CD14-positive monocyte (primary cell): ENCODE measurements at regions not wholly inside any gene's neighbourhood (a gene's known extent, or its start where the extent isn't known, plus 50 kb on each side); places are given as distances from the start of the nearest gene placed in this dataset.

ENCODE experiments used
- DNase-seq, 3 donors: peaks; one replicate each; pipeline ENCODE4 v3.0.0-alpha.2; 2011 to 2022
- H2AFZ ChIP-seq: 2 replicates; pipeline ENCODE4 v1.6.0; 2012; ENCODE audit warnings: mild to moderate bottlenecking, low read depth, low read length, inconsistent platforms; ENCODE audit not compliant: insufficient read depth, poor library complexity, severe bottlenecking
- H3K27ac ChIP-seq, 2 donors: 1 replicate in 1 of 2; 2 replicates in 1 of 2; pipeline ENCODE4 v1.5.1; 2012 to 2013; ENCODE audit warnings: low read length in 2 of 2, control low read depth in 1 of 2, inconsistent platforms in 1 of 2, low read depth in 1 of 2, mild to moderate bottlenecking in 1 of 2
- H3K27me3 ChIP-seq, 2 donors: one replicate each; pipeline versions ENCODE4 v1.6.0 to v1.6.1; 2011 to 2013; ENCODE audit warnings: low read length in 2 of 2; ENCODE audit not compliant: control insufficient read depth in 2 of 2, insufficient read depth in 2 of 2
- H3K36me3 ChIP-seq, 2 donors: replicated peaks in 1 of 2; 1 replicate in 1 of 2; 2 replicates in 1 of 2; pipeline versions ENCODE4 v1.5.1 to v1.6.1; 2012 to 2013; ENCODE audit warnings: low read length in 2 of 2, control low read depth in 1 of 2, inconsistent platforms in 1 of 2, mild to moderate bottlenecking in 1 of 2; ENCODE audit not compliant: insufficient read depth in 2 of 2, control insufficient read depth in 1 of 2
- H3K4me1 ChIP-seq, 2 donors: 1 replicate in 1 of 2; 2 replicates in 1 of 2; pipeline versions ENCODE4 v1.5.1 to v1.6.1; 2012 to 2013; ENCODE audit warnings: low read length in 2 of 2, control low read depth in 1 of 2, inconsistent platforms in 1 of 2, mild to moderate bottlenecking in 1 of 2, moderate library complexity in 1 of 2; ENCODE audit not compliant: insufficient read depth in 2 of 2, control insufficient read depth in 1 of 2
- H3K4me2 ChIP-seq: replicated peaks from 2 replicates; pipeline ENCODE3; 2012; ENCODE audit warnings: low read length, moderate library complexity, mild to moderate bottlenecking; ENCODE audit not compliant: poor library complexity, severe bottlenecking; ENCODE audit errors: extremely low read depth
- H3K4me3 ChIP-seq, 3 experiments: fragments of 200-600 bp in 1 of 3; sonication (generic) in 1 of 3; replicated peaks in 1 of 3; 1 replicate in 2 of 3; 2 replicates in 1 of 3; pipeline ENCODE4 v1.5.1; 2011 to 2013; ENCODE audit warnings: low read length in 3 of 3, mild to moderate bottlenecking in 3 of 3, control low read depth in 2 of 3, low read depth in 2 of 3, inconsistent platforms in 1 of 3, moderate library complexity in 1 of 3
- H3K79me2 ChIP-seq: 2 replicates; pipeline ENCODE4 v1.6.0; 2012; ENCODE audit warnings: mild to moderate bottlenecking, control low read depth, inconsistent platforms, low read length, moderate library complexity; ENCODE audit not compliant: insufficient read depth
- H3K9ac ChIP-seq: 2 replicates; pipeline ENCODE4 v1.6.0; 2017; ENCODE audit warnings: low read length, mild to moderate bottlenecking; ENCODE audit not compliant: insufficient read depth, poor library complexity, severe bottlenecking
- H3K9me3 ChIP-seq, 2 donors: replicated peaks in 1 of 2; 1 replicate in 1 of 2; 2 replicates in 1 of 2; pipeline versions ENCODE4 v1.5.1 to v1.6.1; 2012 to 2013; ENCODE audit warnings: low read length in 2 of 2, control low read depth in 1 of 2; ENCODE audit not compliant: control insufficient read depth in 1 of 2, insufficient read depth in 1 of 2
- H4K20me1 ChIP-seq: 2 replicates; pipeline ENCODE4 v1.6.0; 2012; ENCODE audit warnings: mild to moderate bottlenecking, low read length, control low read depth, moderate library complexity; ENCODE audit not compliant: insufficient read depth
- H3K27ac Mint-ChIP-seq, 7 donors: one replicate each; pipeline ENCODE4 v1.8.0; 2020; ENCODE audit warnings: mild to moderate bottlenecking in 7 of 7, mixed read lengths in 7 of 7, moderate library complexity in 6 of 7, inconsistent platforms in 2 of 7
- H3K27me3 Mint-ChIP-seq, 3 donors: one replicate each; pipeline ENCODE4 v1.8.0; 2021 to 2022; ENCODE audit warnings: low read depth in 3 of 3, mild to moderate bottlenecking in 3 of 3, mixed read lengths in 3 of 3, moderate library complexity in 3 of 3, inconsistent platforms in 1 of 3
- H3K36me3 Mint-ChIP-seq, 2 donors: one replicate each; pipeline ENCODE4 v1.8.0; 2020; ENCODE audit warnings: mixed read lengths in 2 of 2, inconsistent platforms in 1 of 2, mild to moderate bottlenecking in 1 of 2
- H3K4me1 Mint-ChIP-seq: one replicate; pipeline ENCODE4 v1.8.0; 2020; ENCODE audit warnings: mild to moderate bottlenecking, mixed read lengths
- H3K4me3 Mint-ChIP-seq, 2 donors: one replicate each; pipeline ENCODE4 v1.8.0; 2020; ENCODE audit warnings: mild to moderate bottlenecking in 2 of 2, mixed read lengths in 2 of 2, moderate library complexity in 1 of 2
- H3K9me3 Mint-ChIP-seq, 7 donors: one replicate each; pipeline ENCODE4 v1.8.0; 2020 to 2022; ENCODE audit warnings: mixed read lengths in 7 of 7, mild to moderate bottlenecking in 6 of 7, moderate library complexity in 6 of 7, inconsistent platforms in 2 of 7
- WGBS: methylation state at CpG from one replicate; pipeline ENCODE4 v1.1.5; 2013; ENCODE audit warnings: missing lambda C conversion rate; ENCODE audit not compliant: insufficient coverage; 5-methylcytosine and 5-hydroxymethylcytosine counted together
- intact Hi-C, 2 donors: fragments of 100-400 bp; cut with micrococcal nuclease; formaldehyde crosslinking; loops; one replicate each; pipeline versions ENCODE4 v1.15.0 to v1.15.1; 2023
- TF ChIP-seq, protein P1 (sequence below): fragments of 200-600 bp; IDR thresholded peaks from one replicate; pipeline ENCODE4 v1.8.0; 2022; ENCODE audit warnings: antibody characterized with exemption, mild to moderate bottlenecking

DNA sequence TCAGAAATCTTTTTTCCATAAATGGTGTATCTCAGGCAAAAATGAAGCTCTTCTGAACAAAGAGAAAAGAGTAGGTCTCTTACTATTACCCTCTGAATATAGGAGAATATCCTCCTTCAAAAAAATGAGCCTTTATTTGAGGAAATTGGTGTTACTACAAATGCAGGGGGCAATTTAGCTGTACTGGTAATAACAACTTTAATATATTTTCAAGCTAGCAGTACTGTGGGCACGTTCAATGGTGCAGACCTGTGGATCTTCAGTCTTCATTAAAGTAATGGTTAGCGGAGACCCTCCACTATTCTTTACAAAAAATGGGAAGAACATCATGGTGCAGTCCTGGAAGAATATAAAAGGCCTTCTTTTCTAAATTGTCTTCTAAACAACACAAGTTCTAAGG is 661.3 kb downstream of the TMEM182 start:
- Mint-ChIP-seq H3K4me1 (no peaks in the 10 kb centered on the region), H3K27me3 (no peaks in the 10 kb centered on the region), H3K4me3 (no peak overlapping the region), H3K36me3 (no peaks in the 10 kb centered on the region), H3K9me3 (peaks cover 0 to 8% (median 0%) of the 10 kb centered on the region in 7 donors), H3K27ac (no peak overlapping the region)
- Histone ChIP-seq H3K4me1 (no peaks in the 10 kb centered on the region), H3K4me3 (no peak overlapping the region), H2AFZ (no peak overlapping the region), H3K9ac (no peak overlapping the region), H3K4me2 (no peak overlapping the region), H3K79me2 (no peaks in the 10 kb centered on the region), H3K27ac (no peak overlapping the region), H3K9me3 (peaks cover 0 to 5% of the 10 kb centered on the region in 2 donors), H3K27me3 (no peaks in the 10 kb centered on the region), H4K20me1 (no peaks in the 10 kb centered on the region), H3K36me3 (no peaks in the 10 kb centered on the region)
- TF ChIP-seq, protein P1, sequence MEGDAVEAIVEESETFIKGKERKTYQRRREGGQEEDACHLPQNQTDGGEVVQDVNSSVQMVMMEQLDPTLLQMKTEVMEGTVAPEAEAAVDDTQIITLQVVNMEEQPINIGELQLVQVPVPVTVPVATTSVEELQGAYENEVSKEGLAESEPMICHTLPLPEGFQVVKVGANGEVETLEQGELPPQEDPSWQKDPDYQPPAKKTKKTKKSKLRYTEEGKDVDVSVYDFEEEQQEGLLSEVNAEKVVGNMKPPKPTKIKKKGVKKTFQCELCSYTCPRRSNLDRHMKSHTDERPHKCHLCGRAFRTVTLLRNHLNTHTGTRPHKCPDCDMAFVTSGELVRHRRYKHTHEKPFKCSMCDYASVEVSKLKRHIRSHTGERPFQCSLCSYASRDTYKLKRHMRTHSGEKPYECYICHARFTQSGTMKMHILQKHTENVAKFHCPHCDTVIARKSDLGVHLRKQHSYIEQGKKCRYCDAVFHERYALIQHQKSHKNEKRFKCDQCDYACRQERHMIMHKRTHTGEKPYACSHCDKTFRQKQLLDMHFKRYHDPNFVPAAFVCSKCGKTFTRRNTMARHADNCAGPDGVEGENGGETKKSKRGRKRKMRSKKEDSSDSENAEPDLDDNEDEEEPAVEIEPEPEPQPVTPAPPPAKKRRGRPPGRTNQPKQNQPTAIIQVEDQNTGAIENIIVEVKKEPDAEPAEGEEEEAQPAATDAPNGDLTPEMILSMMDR: no peak
- WGBS: no CpG with 5 or more reads among the region's 2 CpGs
- intact Hi-C loops: no loop called here
- DNase-seq: no peak

GRCh38 chr2:103427567-103427966 is 665.7 kb downstream of the TMEM182 start:
- no CpG with 5 or more reads among the region's 3 CpGs for WGBS
- Mint-ChIP-seq H3K27ac (no peak overlapping the region), H3K9me3 (peaks cover 0 to 12% (median 5%) of the 10 kb centered on the region in 7 donors), H3K4me3 (no peak overlapping the region), H3K27me3 (no peaks in the 10 kb centered on the region), H3K36me3 (no peaks in the 10 kb centered on the region), H3K4me1 (no peaks in the 10 kb centered on the region)
- Histone ChIP-seq H3K4me2 (no peak overlapping the region), H3K36me3 (no peaks in the 10 kb centered on the region), H3K27ac (no peak overlapping the region), H3K9me3 (peaks cover 0 to 5% of the 10 kb centered on the region in 2 donors), H4K20me1 (no peaks in the 10 kb centered on the region), H3K4me3 (no peak overlapping the region), H2AFZ (no peak overlapping the region), H3K27me3 (no peaks in the 10 kb centered on the region), H3K9ac (no peak overlapping the region), H3K79me2 (no peaks in the 10 kb centered on the region), H3K4me1 (no peaks in the 10 kb centered on the region)
- intact Hi-C loops: no loop called here
- DNase-seq: no peak
- TF ChIP-seq, protein P1: no peak
